Astrocyte (in vitro differentiated cells and primary cell): ENCODE measurements at regions not wholly inside any gene's neighbourhood (a gene's known extent, or its start where the extent isn't known, plus 50 kb on each side); places are given as distances from the start of the nearest gene placed in this dataset.
"Not testable (repeated sequence)": the region's sequence is repeated elsewhere in the genome, so short reads cannot be mapped to it uniquely, and the experiment has no call there.

Experiments used
- DNase-seq: peaks from one replicate; pipeline ENCODE4 v3.0.0-alpha.2; 2010; ENCODE audit warnings: low read depth
- FAIRE-seq: peaks from 2 replicates; lab custom pipeline; 2011; peaks lifted over from hg19 to GRCh38; lab: Jason Lieb, UNC
- H2AFZ ChIP-seq: 2 replicates; pipeline ENCODE4 v1.6.0; 2012; ENCODE audit warnings: low read depth, low read length, inconsistent platforms
- H3K27ac ChIP-seq: 2 replicates; pipeline ENCODE4 v1.5.1; 2011; ENCODE audit warnings: low read depth, low read length, inconsistent platforms
- H3K27me3 ChIP-seq: 2 replicates; pipeline ENCODE4 v1.6.0; 2011; ENCODE audit warnings: low read length, inconsistent platforms; ENCODE audit not compliant: insufficient read depth
- H3K36me3 ChIP-seq: 2 replicates; pipeline ENCODE4 v1.5.1; 2011; ENCODE audit warnings: low read length, inconsistent platforms; ENCODE audit not compliant: insufficient read depth
- H3K4me1 ChIP-seq: 2 replicates; pipeline ENCODE4 v1.5.1; 2011; ENCODE audit warnings: low read length, inconsistent platforms; ENCODE audit not compliant: insufficient read depth
- H3K4me2 ChIP-seq: 2 replicates; pipeline ENCODE4 v1.6.0; 2012; ENCODE audit warnings: low read length, inconsistent platforms
- H3K4me3 ChIP-seq: 2 replicates; pipeline ENCODE4 v1.5.1; 2011; ENCODE audit warnings: low read depth, mild to moderate bottlenecking, low read length, inconsistent platforms; ENCODE audit not compliant: insufficient read depth
- H3K79me2 ChIP-seq: 2 replicates; pipeline ENCODE4 v1.6.0; 2012; ENCODE audit warnings: mild to moderate bottlenecking, low read length, inconsistent platforms; ENCODE audit not compliant: insufficient read depth
- H3K9ac ChIP-seq: 2 replicates; pipeline ENCODE4 v1.6.0; 2012; ENCODE audit warnings: mild to moderate bottlenecking, low read length, inconsistent platforms
- H3K9me3 ChIP-seq: 2 replicates; pipeline ENCODE4 v1.5.1; 2012; ENCODE audit warnings: low read depth, mild to moderate bottlenecking, low read length, inconsistent platforms; ENCODE audit not compliant: insufficient read depth
- H4K20me1 ChIP-seq: 2 replicates; pipeline ENCODE4 v1.6.0; 2012; ENCODE audit warnings: low read length, inconsistent platforms; ENCODE audit not compliant: insufficient read depth
- H3K27ac Mint-ChIP-seq: one replicate; pipeline ENCODE4 v1.8.0; 2021; ENCODE audit warnings: mild to moderate bottlenecking, mixed read lengths; ENCODE audit not compliant: unreplicated experiment
- H3K27me3 Mint-ChIP-seq: one replicate; pipeline ENCODE4 v1.8.0; 2021; ENCODE audit warnings: low read depth, mixed read lengths; ENCODE audit not compliant: unreplicated experiment
- H3K36me3 Mint-ChIP-seq: one replicate; pipeline ENCODE4 v1.8.0; 2021; ENCODE audit warnings: low read depth, mixed read lengths; ENCODE audit not compliant: unreplicated experiment
- H3K4me1 Mint-ChIP-seq: one replicate; pipeline ENCODE4 v1.8.0; 2021; ENCODE audit warnings: low read depth, mixed read lengths; ENCODE audit not compliant: unreplicated experiment
- H3K4me3 Mint-ChIP-seq: one replicate; pipeline ENCODE4 v1.8.0; 2021; ENCODE audit warnings: mild to moderate bottlenecking, moderate library complexity, mixed read lengths; ENCODE audit not compliant: unreplicated experiment
- H3K9me3 Mint-ChIP-seq: one replicate; pipeline ENCODE4 v1.8.0; 2021; ENCODE audit warnings: mild to moderate bottlenecking, mixed read lengths; ENCODE audit not compliant: unreplicated experiment
- CTCF ChIP-seq: IDR thresholded peaks from 2 replicates; pipeline ENCODE4 v1.5.1; 2011; ENCODE audit warnings: low read depth, mild to moderate bottlenecking, inconsistent platforms, low read length, moderate library complexity; ENCODE audit not compliant: insufficient read depth
- EZH2 ChIP-seq: IDR thresholded peaks from 2 replicates; pipeline ENCODE4 v1.6.1; 2012; ENCODE audit warnings: mild to moderate bottlenecking, low read length, inconsistent platforms; ENCODE audit not compliant: insufficient read depth

- no peak overlapping the region for H3K27ac ChIP-seq
- H3K9me3 ChIP-seq, result no peaks in the 10 kb centered on the region
- no peak overlapping the region for H3K27ac Mint-ChIP-seq
- peaks cover 25% of the 10 kb centered on the region for H3K4me1 ChIP-seq
- H3K36me3 Mint-ChIP-seq, result no peaks in the 10 kb centered on the region
- TF ChIP-seq CTCF, result no peak
- no peak for TF ChIP-seq EZH2
- peak overlapping the region; percentile 48 for H2AFZ ChIP-seq
- peaks cover 5% of the 10 kb centered on the region for H3K27me3 ChIP-seq
- no peak for FAIRE-seq
- peak overlapping the region; percentile 62 for H3K4me2 ChIP-seq
- peak; percentile 17 for DNase-seq
- no peaks in the 10 kb centered on the region for H3K36me3 ChIP-seq
- H3K9me3 Mint-ChIP-seq, result no peaks in the 10 kb centered on the region
- H3K4me3 ChIP-seq, result no peak overlapping the region
- H3K9ac ChIP-seq, result no peak overlapping the region
- H3K4me1 Mint-ChIP-seq, result peaks cover 10% of the 10 kb centered on the region
- H4K20me1 ChIP-seq, result no peaks in the 10 kb centered on the region
- no peak overlapping the region for H3K4me3 Mint-ChIP-seq
- peaks cover 28% of the 10 kb centered on the region for H3K27me3 Mint-ChIP-seq
- H3K79me2 ChIP-seq, result no peaks in the 10 kb centered on the region
Measured at GRCh38 chr12:116662612-116663144, 75.2 kb downstream of the SPRING1 start.

- Histone ChIP-seq H3K27me3 (peaks cover 7% of the 10 kb centered on the region), H3K36me3 (no peaks in the 10 kb centered on the region), H2AFZ (no peak overlapping the region), H3K4me3 (no peak overlapping the region), H3K4me1 (peaks cover 25% of the 10 kb centered on the region), H3K79me2 (no peaks in the 10 kb centered on the region), H3K9ac (no peak overlapping the region), H3K27ac (no peak overlapping the region), H4K20me1 (no peaks in the 10 kb centered on the region), H3K9me3 (no peaks in the 10 kb centered on the region), H3K4me2 (no peak overlapping the region)
- Mint-ChIP-seq H3K36me3 (no peaks in the 10 kb centered on the region), H3K27me3 (peaks cover 36% of the 10 kb centered on the region), H3K9me3 (peaks cover 2% of the 10 kb centered on the region), H3K4me1 (peaks cover 10% of the 10 kb centered on the region), H3K4me3 (no peak overlapping the region), H3K27ac (no peak overlapping the region)
- no peak for DNase-seq
- FAIRE-seq, result no peak
- no peak for TF ChIP-seq CTCF
- TF ChIP-seq EZH2, result no peak
Measured at GRCh38 chr12:116661341-116661740, 76.5 kb downstream of the SPRING1 start.

DNA sequence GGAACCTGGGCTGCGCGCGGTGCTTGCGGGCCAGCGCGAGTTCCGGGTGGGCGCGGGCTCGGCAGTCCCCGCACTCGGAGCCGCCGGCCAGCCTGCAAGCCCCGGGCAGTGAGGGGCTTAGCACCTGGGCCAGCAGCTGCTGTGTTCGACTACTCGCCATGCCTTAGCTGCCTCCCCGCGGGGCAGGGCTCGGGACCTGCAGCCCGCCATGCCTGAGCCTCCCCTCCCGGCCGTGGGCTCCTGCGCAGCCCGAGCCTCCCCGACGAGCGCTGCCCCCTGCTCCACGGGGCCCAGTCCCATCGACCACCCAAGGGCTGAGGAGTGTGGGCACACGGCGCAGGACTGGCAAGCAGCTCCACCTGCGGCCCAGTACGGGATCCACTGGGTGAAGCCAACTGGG, 77.1 kb downstream of the SPRING1 start:
- not testable (repeated sequence) for H3K79me2 ChIP-seq, H3K27ac ChIP-seq, H3K4me3 Mint-ChIP-seq, FAIRE-seq, DNase-seq, H3K36me3 ChIP-seq, H3K27me3 ChIP-seq, H4K20me1 ChIP-seq, H3K36me3 Mint-ChIP-seq, H3K9me3 Mint-ChIP-seq, H3K4me2 ChIP-seq, H3K4me1 Mint-ChIP-seq, H3K9me3 ChIP-seq, H2AFZ ChIP-seq, H3K9ac ChIP-seq, H3K27ac Mint-ChIP-seq, H3K4me3 ChIP-seq
- H3K4me1 ChIP-seq, result peaks cover 25% of the 10 kb centered on the region
- H3K27me3 Mint-ChIP-seq, result peaks cover 39% of the 10 kb centered on the region
